ENCODE measurements at regions not wholly inside any gene's neighbourhood (a gene's known extent, or its start where the extent isn't known, plus 50 kb on each side); places are given as distances from the start of the nearest gene placed in this dataset.

- TF ChIP-seq CTCF (IDR thresholded peaks at IDR 0.05; ENCODE audit: low read depth, low read length), result no peak
- H3K4me3 ChIP-seq (ENCODE audit: low read depth, low read length), result no peak overlapping the region
- in situ Hi-C loops (cut with HindIII; ENCODE audit: low sequenced_read_pairs), result no loop called here
- DNase-seq (ENCODE audit: low read depth, low spot score), result no peak
These were observed 183.9 kb downstream of the SNCA start for GRCh38 chr4:89653012-89653411.

- no peak for TF ChIP-seq CTCF (IDR thresholded peaks at IDR 0.05; ENCODE audit: low read depth, low read length)
- in situ Hi-C loops (cut with HindIII; ENCODE audit: low sequenced_read_pairs), result no loop called here
- DNase-seq (ENCODE audit: low read depth, low spot score), result no peak
- H3K4me3 ChIP-seq (ENCODE audit: low read depth, low read length), result no peak overlapping the region
These were observed 191.5 kb downstream of the SNCA start for GRCh38 chr4:89645482-89645881.

GRCh38 chr4:89641367-89641687 is 195.6 kb downstream of the SNCA start:
- H3K4me3 ChIP-seq (ENCODE audit: low read depth, low read length), result no peak overlapping the region
- no peak for TF ChIP-seq CTCF (IDR thresholded peaks at IDR 0.05; ENCODE audit: low read depth, low read length)
- in situ Hi-C loops (cut with HindIII; ENCODE audit: low sequenced_read_pairs), result no loop called here
- DNase-seq (ENCODE audit: low read depth, low spot score), result no peak

GRCh38 chr4:89640620-89641366 is 196.2 kb downstream of the SNCA start:
- H3K4me3 ChIP-seq (ENCODE audit: low read depth, low read length), result no peak overlapping the region

GRCh38 chr4:89639395-89639794 is 197.6 kb downstream of the SNCA start:
- no peak overlapping the region for H3K4me3 ChIP-seq (ENCODE audit: low read depth, low read length)
- no peak for DNase-seq (ENCODE audit: low read depth, low spot score)
- in situ Hi-C loops (cut with HindIII; ENCODE audit: low sequenced_read_pairs), result no loop called here
- no peak for TF ChIP-seq CTCF (IDR thresholded peaks at IDR 0.05; ENCODE audit: low read depth, low read length)

More at GRCh38 chr4:89640620-89641366, 196.2 kb downstream of the SNCA start:
- peak; percentile 86 for TF ChIP-seq CTCF (IDR thresholded peaks at IDR 0.05; ENCODE audit: low read depth, low read length)
- in situ Hi-C loops (cut with HindIII; ENCODE audit: low sequenced_read_pairs), result no loop called here
- peak; percentile 63 for DNase-seq (ENCODE audit: low read depth, low spot score)

GRCh38 chr4:89625599-89626293 is 211.2 kb downstream of the SNCA start:
- no peak for DNase-seq (ENCODE audit: low read depth, low spot score)
- TF ChIP-seq CTCF (IDR thresholded peaks at IDR 0.05; ENCODE audit: low read depth, low read length), result no peak
- in situ Hi-C loops (cut with HindIII; ENCODE audit: low sequenced_read_pairs), result no loop called here
- H3K4me3 ChIP-seq (ENCODE audit: low read depth, low read length), result no peak overlapping the region

All from astrocyte of the spinal cord (primary cell).